H1 (cell line): ENCODE measurements at regions not wholly inside any gene's neighbourhood (a gene's known extent, or its start where the extent isn't known, plus 50 kb on each side); places are given as distances from the start of the nearest gene placed in this dataset.
"Not testable (repeated sequence)": the region's sequence is repeated elsewhere in the genome, so short reads cannot be mapped to it uniquely, and the experiment has no call there.

Experiments
- CTCF ChIA-PET: fragments of 300-600 bp; sonication (Branson Sonifier 250); formaldehyde crosslinking; loops from one replicate; lab custom pipeline; 2021; ENCODE audit not compliant: partially characterized antibody; lab: Charles Lee
- POLR2A ChIA-PET: fragments of 300-600 bp; sonication (Branson Sonifier 250); formaldehyde crosslinking; loops from one replicate; lab custom pipeline; 2021; ENCODE audit warnings: inconsistent platforms; ENCODE audit not compliant: partially characterized antibody; lab: Charles Lee
- DNase-seq, 2 experiments: peaks; one replicate each; pipeline versions ENCODE4 v3.0.0 to v3.0.0-alpha.2; 2010 to 2022; ENCODE audit warnings: low spot score in 2 of 2, low read depth in 1 of 2, mixed read lengths in 1 of 2
- FAIRE-seq: peaks from 2 replicates; lab custom pipeline; 2011; peaks lifted over from hg19 to GRCh38; lab: Jason Lieb, UNC
- H2AFZ ChIP-seq: 2 replicates; pipeline ENCODE4 v1.8.1; 2012; ENCODE audit warnings: low read length, inconsistent platforms
- H2AK5ac ChIP-seq: 2 replicates; pipeline ENCODE4 v1.6.1; 2013; ENCODE audit warnings: low read depth, low read length
- H2BK120ac ChIP-seq: replicated peaks from 2 replicates; pipeline ENCODE3; 2013; ENCODE audit warnings: low read depth, low read length, inconsistent platforms
- H2BK12ac ChIP-seq: 2 replicates; pipeline ENCODE4 v1.6.1; 2013; ENCODE audit warnings: low read depth, low read length
- H2BK15ac ChIP-seq: 2 replicates; pipeline ENCODE4 v1.6.1; 2013; ENCODE audit warnings: low read length
- H2BK20ac ChIP-seq: 2 replicates; pipeline ENCODE4 v1.6.1; 2013; ENCODE audit warnings: low read length
- H2BK5ac ChIP-seq: 2 replicates; pipeline ENCODE4 v1.6.1; 2013; ENCODE audit warnings: low read depth, low read length
- H3K14ac ChIP-seq: 2 replicates; pipeline ENCODE4 v1.6.1; 2013; ENCODE audit warnings: inconsistent platforms; ENCODE audit not compliant: insufficient read length
- H3K18ac ChIP-seq: 2 replicates; pipeline ENCODE4 v1.6.1; 2013; ENCODE audit warnings: low read length; ENCODE audit errors: extremely low read depth
- H3K23ac ChIP-seq: 2 replicates; pipeline ENCODE4 v1.6.1; 2013; ENCODE audit warnings: inconsistent platforms; ENCODE audit not compliant: insufficient read length
- H3K23me2 ChIP-seq: 2 replicates; pipeline ENCODE4 v1.6.1; 2013; ENCODE audit warnings: low read depth, low read length
- H3K27ac ChIP-seq: 2 replicates; pipeline ENCODE4 v1.6.1; 2011; ENCODE audit warnings: low read depth, low read length, inconsistent platforms
- H3K27me3 ChIP-seq, 4 experiments: replicated peaks in 1 of 4; 1 replicate in 1 of 4; 2 replicates in 3 of 4; pipeline versions ENCODE4 v1.6.1 to v1.8.1; 2011 to 2013; ENCODE audit warnings: low read length in 3 of 4, mild to moderate bottlenecking in 3 of 4, inconsistent platforms in 2 of 4, mixed read lengths in 2 of 4, moderate library complexity in 1 of 4; ENCODE audit not compliant: control insufficient read depth in 3 of 4, insufficient read depth in 3 of 4; ENCODE audit errors: extremely low read depth in 1 of 4
- H3K36me3 ChIP-seq, 4 experiments: 2 replicates each; pipeline versions ENCODE4 v1.6.1 to v1.8.1; 2011 to 2013; ENCODE audit warnings: mild to moderate bottlenecking in 4 of 4, low read length in 3 of 4, moderate library complexity in 2 of 4, control low read depth in 1 of 4, inconsistent platforms in 1 of 4; ENCODE audit not compliant: insufficient read depth in 4 of 4, control insufficient read depth in 2 of 4
- H3K4ac ChIP-seq: replicated peaks from 2 replicates; pipeline ENCODE3; 2013; ENCODE audit warnings: low read length, low read depth, mixed read lengths, inconsistent platforms; ENCODE audit not compliant: insufficient read length
- H3K4me1 ChIP-seq, 4 experiments: replicated peaks in 1 of 4; 1 replicate in 1 of 4; 2 replicates in 3 of 4; pipeline versions ENCODE4 v1.6.1 to v1.8.1; 2011 to 2013; ENCODE audit warnings: low read length in 3 of 4, inconsistent platforms in 2 of 4, mixed read lengths in 1 of 4; ENCODE audit not compliant: insufficient read depth in 4 of 4, control insufficient read depth in 3 of 4
- H3K4me2 ChIP-seq, 2 experiments: 2 replicates each; pipeline versions ENCODE4 v1.6.1 to v1.8.1; 2011 to 2013; ENCODE audit warnings: low read depth in 2 of 2, low read length in 2 of 2, control low read depth in 1 of 2, inconsistent platforms in 1 of 2, mild to moderate bottlenecking in 1 of 2; ENCODE audit not compliant: insufficient read depth in 1 of 2
- H3K4me3 ChIP-seq, 4 experiments: fragments of 200-600, 300-600 bp in 1 of 4; sonication (generic), shearing (Covaris generic), sonication (Bioruptor Twin) in 1 of 4; 2 replicates each; pipeline versions ENCODE4 v1.5.1 to v1.8.1; 2011 to 2016; ENCODE audit warnings: low read length in 4 of 4, low read depth in 3 of 4, control low read depth in 2 of 4, inconsistent platforms in 2 of 4, mild to moderate bottlenecking in 2 of 4, mixed read lengths in 1 of 4, moderate library complexity in 1 of 4; ENCODE audit not compliant: insufficient read depth in 2 of 4; ENCODE audit errors: extremely low read depth in 1 of 4
- H3K56ac ChIP-seq: replicated peaks from 2 replicates; pipeline ENCODE3; 2013; ENCODE audit warnings: low read depth, mild to moderate bottlenecking, mixed read lengths, low read length, inconsistent platforms; ENCODE audit not compliant: insufficient read length
- H3K79me1 ChIP-seq: 2 replicates; pipeline ENCODE4 v1.6.1; 2013; ENCODE audit warnings: low read depth, low read length, control low read depth
- H3K79me2 ChIP-seq, 2 experiments: 2 replicates each; pipeline versions ENCODE4 v1.6.1 to v1.8.1; 2012 to 2013; ENCODE audit warnings: low read length in 2 of 2, mild to moderate bottlenecking in 2 of 2, inconsistent platforms in 1 of 2; ENCODE audit not compliant: insufficient read depth in 2 of 2, control insufficient read depth in 1 of 2
- H3K9ac ChIP-seq, 4 experiments: replicated peaks in 1 of 4; 1 replicate in 1 of 4; 2 replicates in 3 of 4; pipeline versions ENCODE4 v1.6.1 to v1.8.1; 2011 to 2013; ENCODE audit warnings: low read depth in 3 of 4, low read length in 3 of 4, control low read depth in 2 of 4, mild to moderate bottlenecking in 2 of 4, moderate library complexity in 2 of 4, inconsistent platforms in 1 of 4; ENCODE audit errors: extremely low read depth in 1 of 4
- H3K9me3 ChIP-seq, 2 experiments: 2 replicates each; pipeline versions ENCODE4 v1.6.1 to v1.8.1; 2012 to 2013; ENCODE audit warnings: mild to moderate bottlenecking in 2 of 2, moderate library complexity in 2 of 2, control low read depth in 1 of 2, inconsistent platforms in 1 of 2, low read depth in 1 of 2, low read length in 1 of 2, mixed read lengths in 1 of 2; ENCODE audit not compliant: insufficient read depth in 2 of 2
- H4K20me1 ChIP-seq, 2 experiments: replicated peaks in 1 of 2; 2 replicates each; pipeline versions ENCODE3 to v1.8.1; 2011 to 2013; ENCODE audit warnings: inconsistent platforms in 2 of 2, low read length in 2 of 2, mild to moderate bottlenecking in 1 of 2; ENCODE audit not compliant: insufficient read depth in 2 of 2, control insufficient read depth in 1 of 2
- H4K5ac ChIP-seq: 2 replicates; pipeline ENCODE4 v1.6.1; 2013; ENCODE audit warnings: low read length, low read depth, mixed read lengths, inconsistent platforms; ENCODE audit not compliant: insufficient read length
- H4K8ac ChIP-seq: 2 replicates; pipeline ENCODE4 v1.8.0; 2013; ENCODE audit warnings: mild to moderate bottlenecking, moderate library complexity, low read length, inconsistent platforms; ENCODE audit not compliant: insufficient read depth; ENCODE audit errors: extremely low read depth
- H4K91ac ChIP-seq: replicated peaks from 2 replicates; pipeline ENCODE3; 2013; ENCODE audit warnings: low read length, mixed read lengths, inconsistent platforms; ENCODE audit not compliant: insufficient read length
- WGBS, 2 experiments: shearing (Covaris generic) in 1 of 2; methylation state at CpG; one replicate each; pipeline versions ENCODE4 v1.1.6 to v1.1.7; 2013 to 2015; ENCODE audit warnings: low lambda C conversion rate in 2 of 2, mixed read lengths in 2 of 2, inconsistent platforms in 1 of 2, low coverage in 1 of 2, missing lambda C conversion rate in 1 of 2; ENCODE audit not compliant: insufficient replicate concordance in 2 of 2, insufficient coverage in 1 of 2, insufficient read length in 1 of 2; ENCODE audit errors: extremely low coverage in 1 of 2, missing lambda C conversion rate in 1 of 2; 5-methylcytosine and 5-hydroxymethylcytosine counted together

- H2BK20ac ChIP-seq, H3K56ac ChIP-seq, H3K4ac ChIP-seq, H3K9me3 ChIP-seq, H2BK15ac ChIP-seq, H3K36me3 ChIP-seq, POLR2A ChIA-PET, H4K20me1 ChIP-seq, H2BK5ac ChIP-seq, CTCF ChIA-PET, H3K79me1 ChIP-seq, H3K23me2 ChIP-seq, H2BK12ac ChIP-seq, H3K9ac ChIP-seq, H4K91ac ChIP-seq, H3K4me3 ChIP-seq, H2AK5ac ChIP-seq, H3K4me2 ChIP-seq, H3K79me2 ChIP-seq, H3K18ac ChIP-seq, H2AFZ ChIP-seq, H3K27me3 ChIP-seq, H3K23ac ChIP-seq, H4K5ac ChIP-seq, FAIRE-seq, H3K27ac ChIP-seq, H3K4me1 ChIP-seq, H3K14ac ChIP-seq, H2BK120ac ChIP-seq, H4K8ac ChIP-seq, DNase-seq: not testable (repeated sequence)
- 73% methylated on average over 8 of the region's 14 CpGs; no CpG with 5 or more reads in 1 of the 2 experiments for WGBS, 2 experiments
These were observed 4865.2 kb upstream of the OR11H1 start for GRCh38 chr22:10662818-10663217.

- 38% methylated on average over 6 of the region's 6 CpGs; no CpG with 5 or more reads in 1 of the 2 experiments for WGBS, 2 experiments
- H2BK120ac ChIP-seq, CTCF ChIA-PET, H3K23ac ChIP-seq, H4K5ac ChIP-seq, H3K27ac ChIP-seq, H3K23me2 ChIP-seq, H3K9me3 ChIP-seq, POLR2A ChIA-PET, H3K4me2 ChIP-seq, H3K4me1 ChIP-seq, H3K79me2 ChIP-seq, H4K8ac ChIP-seq, H3K56ac ChIP-seq, H2BK12ac ChIP-seq, H3K79me1 ChIP-seq, H4K91ac ChIP-seq, FAIRE-seq, H4K20me1 ChIP-seq, H3K4me3 ChIP-seq, H2AFZ ChIP-seq, H3K36me3 ChIP-seq, H2BK5ac ChIP-seq, H3K9ac ChIP-seq, H3K4ac ChIP-seq, H3K18ac ChIP-seq, H3K14ac ChIP-seq, DNase-seq, H3K27me3 ChIP-seq, H2BK20ac ChIP-seq, H2BK15ac ChIP-seq, H2AK5ac ChIP-seq: not testable (repeated sequence)
These were observed 4854.9 kb upstream of the OR11H1 start for GRCh38 chr22:10673065-10673464.
